Gastrocnemius medialis (tissue), 4 donors: ENCODE measurements at regions not wholly inside any gene's neighbourhood (a gene's known extent, or its start where the extent isn't known, plus 50 kb on each side); places are given as distances from the start of the nearest gene placed in this dataset.

Source experiments
- POLR2A ChIP-seq, 2 donors: fragments of 450-650 bp; IDR thresholded peaks; one replicate each; pipeline ENCODE4 v1.6.1; 2017; ENCODE audit warnings: antibody characterized with exemption in 2 of 2, mild to moderate bottlenecking in 2 of 2, moderate library complexity in 2 of 2
- TF ChIP-seq, protein P1 (sequence below), 5 experiments: fragments of 450-650 bp in 3 of 5; fragments of 200-600 bp in 2 of 5; sonication (generic) in 2 of 5; IDR thresholded peaks in 4 of 5; conservative IDR thresholded peaks in 1 of 5; 1 replicate in 4 of 5; 2 replicates in 1 of 5; pipeline ENCODE4 v1.5.1; 2016 to 2019; ENCODE audit warnings: antibody characterized with exemption in 5 of 5, mild to moderate bottlenecking in 3 of 5, moderate library complexity in 3 of 5

DNA sequence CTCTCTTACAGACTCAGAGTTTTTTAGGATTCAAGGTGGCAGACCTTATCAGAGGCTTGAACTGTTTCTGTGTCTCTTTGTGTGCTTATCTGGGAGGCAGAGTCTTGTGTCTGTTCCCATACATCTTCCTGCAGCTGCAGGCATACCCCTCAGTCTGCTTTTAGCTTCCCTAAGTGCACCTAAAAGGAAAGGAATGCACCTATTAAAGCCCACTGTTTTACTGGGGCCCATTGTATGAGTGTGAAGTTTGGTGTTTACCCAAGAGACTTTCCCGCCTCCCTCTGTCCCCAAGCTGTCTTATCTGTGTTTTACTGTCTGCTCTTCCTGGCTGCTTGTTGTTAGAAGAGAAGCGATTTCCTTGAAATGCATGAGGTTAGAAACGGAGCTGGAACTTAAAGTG lies 1757.3 kb upstream of the PIK3C3 start:
- TF ChIP-seq POLR2A (IDR thresholded peaks at IDR 0.05): no peak
- TF ChIP-seq, protein P1, sequence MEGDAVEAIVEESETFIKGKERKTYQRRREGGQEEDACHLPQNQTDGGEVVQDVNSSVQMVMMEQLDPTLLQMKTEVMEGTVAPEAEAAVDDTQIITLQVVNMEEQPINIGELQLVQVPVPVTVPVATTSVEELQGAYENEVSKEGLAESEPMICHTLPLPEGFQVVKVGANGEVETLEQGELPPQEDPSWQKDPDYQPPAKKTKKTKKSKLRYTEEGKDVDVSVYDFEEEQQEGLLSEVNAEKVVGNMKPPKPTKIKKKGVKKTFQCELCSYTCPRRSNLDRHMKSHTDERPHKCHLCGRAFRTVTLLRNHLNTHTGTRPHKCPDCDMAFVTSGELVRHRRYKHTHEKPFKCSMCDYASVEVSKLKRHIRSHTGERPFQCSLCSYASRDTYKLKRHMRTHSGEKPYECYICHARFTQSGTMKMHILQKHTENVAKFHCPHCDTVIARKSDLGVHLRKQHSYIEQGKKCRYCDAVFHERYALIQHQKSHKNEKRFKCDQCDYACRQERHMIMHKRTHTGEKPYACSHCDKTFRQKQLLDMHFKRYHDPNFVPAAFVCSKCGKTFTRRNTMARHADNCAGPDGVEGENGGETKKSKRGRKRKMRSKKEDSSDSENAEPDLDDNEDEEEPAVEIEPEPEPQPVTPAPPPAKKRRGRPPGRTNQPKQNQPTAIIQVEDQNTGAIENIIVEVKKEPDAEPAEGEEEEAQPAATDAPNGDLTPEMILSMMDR (IDR thresholded peaks at IDR 0.05 in 4 of 5, conservative IDR thresholded peaks at IDR 0.05 in 1 of 5): no peak
